HUES48 (cell line): ENCODE measurements at regions not wholly inside any gene's neighbourhood (a gene's known extent, or its start where the extent isn't known, plus 50 kb on each side); places are given as distances from the start of the nearest gene placed in this dataset.
"Not testable (repeated sequence)": the region's sequence is repeated elsewhere in the genome, so short reads cannot be mapped to it uniquely, and the experiment has no call there.

Source experiments
- H3K27ac ChIP-seq: one replicate; pipeline ENCODE4 v1.7.0; 2013; ENCODE audit warnings: low read depth, low read length, inconsistent platforms
- H3K27me3 ChIP-seq: 2 replicates; pipeline ENCODE4 v1.6.1; 2013; ENCODE audit warnings: mild to moderate bottlenecking, low read length; ENCODE audit not compliant: control insufficient read depth, insufficient read depth
- H3K36me3 ChIP-seq: 2 replicates; pipeline ENCODE4 v1.6.1; 2013; ENCODE audit warnings: low read length; ENCODE audit not compliant: control insufficient read depth, insufficient read depth
- H3K4me1 ChIP-seq: 2 replicates; pipeline ENCODE4 v1.6.1; 2013; ENCODE audit warnings: mild to moderate bottlenecking, low read length; ENCODE audit not compliant: control insufficient read depth, insufficient read depth
- H3K4me3 ChIP-seq: 2 replicates; pipeline ENCODE4 v1.5.1; 2013; ENCODE audit warnings: mild to moderate bottlenecking, low read depth, low read length
- H3K9ac ChIP-seq: 2 replicates; pipeline ENCODE4 v1.6.1; 2013; ENCODE audit warnings: mild to moderate bottlenecking, low read depth, low read length, moderate library complexity
- H3K9me3 ChIP-seq: 2 replicates; pipeline ENCODE4 v1.6.1; 2013; ENCODE audit warnings: low read length; ENCODE audit not compliant: control insufficient read depth, insufficient read depth

- H3K4me3 ChIP-seq = no peak overlapping the region
- H3K9ac ChIP-seq = no peak overlapping the region
- H3K4me1 ChIP-seq = no peaks in the 10 kb centered on the region
- H3K9me3 ChIP-seq = no peaks in the 10 kb centered on the region
- no peaks in the 10 kb centered on the region for H3K27me3 ChIP-seq
- no peaks in the 10 kb centered on the region for H3K36me3 ChIP-seq
- H3K27ac ChIP-seq = no peak overlapping the region
Measured at GRCh38 chr4:94011190-94011589, 182.6 kb downstream of the ATOH1 start.

DNA sequence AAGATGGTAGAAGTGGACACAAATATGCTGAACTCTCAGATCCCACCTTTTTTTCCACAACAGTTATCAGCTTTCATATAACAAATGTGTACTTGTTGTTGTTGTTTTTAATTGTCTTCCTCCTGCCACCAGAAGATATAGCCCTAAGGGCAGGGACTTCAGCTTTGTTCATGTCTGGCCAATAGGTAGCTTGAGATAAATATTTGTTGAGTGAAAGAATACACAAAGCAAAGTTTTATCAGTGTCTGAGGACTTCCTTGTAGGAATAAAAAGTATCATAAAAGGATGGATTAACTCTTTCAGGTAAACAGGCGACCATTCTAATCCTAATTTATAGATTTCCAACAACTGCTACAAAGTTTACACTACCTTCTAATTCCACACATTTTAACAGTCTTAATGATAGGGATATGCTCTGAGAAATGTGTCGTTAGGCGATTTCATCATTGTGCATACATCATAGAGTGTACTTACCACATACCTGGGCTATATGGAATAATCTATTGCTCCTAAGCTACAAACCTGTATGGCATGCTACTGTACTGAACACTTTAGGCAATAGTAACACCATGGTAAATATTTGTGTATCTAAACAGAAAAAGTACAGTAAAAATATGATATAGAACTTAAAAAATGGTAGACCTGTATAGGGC lies 186.1 kb downstream of the ATOH1 start:
- no peaks in the 10 kb centered on the region for H3K27me3 ChIP-seq
- H3K4me3 ChIP-seq = no peak overlapping the region
- no peaks in the 10 kb centered on the region for H3K36me3 ChIP-seq
- H3K9me3 ChIP-seq = no peaks in the 10 kb centered on the region
- H3K4me1 ChIP-seq = no peaks in the 10 kb centered on the region
- H3K9ac ChIP-seq = no peak overlapping the region
- H3K27ac ChIP-seq = no peak overlapping the region

DNA sequence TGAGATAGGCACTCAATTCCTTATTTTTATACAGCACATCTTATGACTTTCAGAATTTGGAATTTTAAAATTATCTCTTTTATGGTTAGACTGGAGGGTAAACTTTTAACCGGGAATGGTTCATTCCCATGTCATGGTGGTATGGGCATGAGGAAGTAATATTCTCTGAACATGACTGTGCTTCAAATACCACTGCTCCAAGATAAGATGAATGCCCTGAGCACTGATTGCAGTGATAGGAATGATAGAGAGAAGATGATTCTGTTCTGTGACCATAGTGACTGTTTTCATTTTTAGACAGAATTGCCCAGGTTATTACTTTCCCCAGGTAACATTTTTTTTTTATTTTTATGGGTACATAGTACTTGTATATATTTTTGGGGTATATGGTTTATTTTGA lies 187.4 kb downstream of the ATOH1 start:
- Histone ChIP-seq H3K9ac (no peak overlapping the region), H3K27ac (no peak overlapping the region), H3K27me3 (no peaks in the 10 kb centered on the region)

GRCh38 chr4:94032754-94033153 lies 174.9 kb upstream of the SMARCAD1 start:
- Histone ChIP-seq H3K9me3 (no peaks in the 10 kb centered on the region), H3K27ac (no peak overlapping the region), H3K9ac (no peak overlapping the region), H3K4me3 (no peak overlapping the region), H3K27me3 (no peaks in the 10 kb centered on the region), H3K36me3 (no peaks in the 10 kb centered on the region), H3K4me1 (no peaks in the 10 kb centered on the region)

More for the DNA sequence above, 187.4 kb downstream of the ATOH1 start:
- Histone ChIP-seq H3K36me3 (no peaks in the 10 kb centered on the region), H3K4me1 (no peaks in the 10 kb centered on the region), H3K9me3 (no peaks in the 10 kb centered on the region), H3K4me3 (no peak overlapping the region)

- Histone ChIP-seq H3K9ac (no peak overlapping the region), H3K4me3 (no peak overlapping the region), H3K27me3 (no peaks in the 10 kb centered on the region), H3K4me1 (no peaks in the 10 kb centered on the region), H3K27ac (no peak overlapping the region), H3K9me3 (no peaks in the 10 kb centered on the region), H3K36me3 (no peaks in the 10 kb centered on the region)
Measured at GRCh38 chr4:94036964-94037363, 170.7 kb upstream of the SMARCAD1 start.

DNA sequence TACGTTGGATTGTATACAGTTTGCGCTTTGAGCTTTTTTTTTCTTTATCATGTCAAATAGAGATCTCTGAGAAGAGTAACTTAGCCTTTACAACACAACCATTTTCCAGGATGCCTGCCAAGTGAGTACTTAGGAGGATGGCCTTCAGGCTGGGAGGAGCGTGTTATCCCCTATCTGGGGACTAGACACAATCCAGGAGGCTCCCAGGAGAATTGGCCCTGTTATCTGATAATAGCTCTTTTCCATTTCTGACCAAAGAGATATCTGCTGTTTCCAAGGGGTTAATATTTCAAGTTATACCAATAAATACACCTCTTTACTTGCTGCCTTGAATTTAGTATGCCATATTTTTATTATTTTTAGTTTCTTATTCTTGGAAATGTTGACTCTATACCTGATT lies 169.5 kb upstream of the SMARCAD1 start:
- Histone ChIP-seq H3K9me3 (no peaks in the 10 kb centered on the region), H3K36me3 (no peaks in the 10 kb centered on the region), H3K4me3 (no peak overlapping the region), H3K27ac (no peak overlapping the region), H3K27me3 (no peaks in the 10 kb centered on the region), H3K4me1 (no peaks in the 10 kb centered on the region), H3K9ac (no peak overlapping the region)

DNA sequence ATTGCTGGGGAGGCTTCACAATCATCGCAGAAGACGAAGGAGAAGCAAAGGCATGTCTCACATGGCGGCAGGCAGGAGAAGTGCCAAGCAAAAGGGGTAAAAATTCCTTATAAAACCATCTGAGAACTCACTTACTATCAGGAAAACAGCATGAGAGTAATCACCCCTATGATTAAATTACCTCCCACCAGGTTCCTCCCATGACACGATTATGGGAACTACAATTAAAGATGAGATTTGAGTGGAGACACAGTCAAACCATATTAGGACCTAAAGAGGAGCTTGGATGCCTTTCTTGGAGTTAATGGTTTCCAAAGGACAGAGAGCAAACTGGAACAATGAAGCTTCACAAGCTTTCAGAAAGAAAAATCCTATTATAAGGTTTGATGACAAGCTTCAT lies 168.4 kb upstream of the SMARCAD1 start:
- H3K9me3 ChIP-seq = 0 out of 2 replicates have a peak, but pooled peaks cover 2% of the 10 kb centered on the region
- no peaks in the 10 kb centered on the region for H3K4me1 ChIP-seq
- no peak overlapping the region for H3K27ac ChIP-seq
- no peaks in the 10 kb centered on the region for H3K36me3 ChIP-seq
- no peak overlapping the region for H3K4me3 ChIP-seq
- H3K9ac ChIP-seq = no peak overlapping the region
- no peaks in the 10 kb centered on the region for H3K27me3 ChIP-seq

DNA sequence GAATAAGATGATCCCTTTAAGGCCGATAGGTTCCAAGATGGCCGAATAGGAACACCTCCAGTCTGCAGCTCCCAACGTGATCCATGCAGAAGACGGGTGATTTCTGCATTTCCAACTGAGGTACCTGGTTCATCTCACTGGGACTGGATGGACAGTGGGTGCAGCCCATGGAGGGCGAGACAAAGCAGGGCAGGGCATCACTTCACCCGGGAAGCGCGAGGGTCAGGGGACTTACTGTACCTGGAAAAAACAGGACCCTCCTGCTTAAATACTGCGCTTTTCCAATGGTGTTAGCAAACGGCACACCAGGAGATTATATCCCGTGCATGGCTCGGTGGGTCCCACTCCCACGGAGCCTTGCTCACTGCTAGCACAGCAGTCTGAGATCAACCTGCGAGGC lies 163.2 kb upstream of the SMARCAD1 start:
- H3K27ac ChIP-seq, H3K27me3 ChIP-seq, H3K9ac ChIP-seq, H3K4me1 ChIP-seq, H3K36me3 ChIP-seq, H3K9me3 ChIP-seq, H3K4me3 ChIP-seq: not testable (repeated sequence)

DNA sequence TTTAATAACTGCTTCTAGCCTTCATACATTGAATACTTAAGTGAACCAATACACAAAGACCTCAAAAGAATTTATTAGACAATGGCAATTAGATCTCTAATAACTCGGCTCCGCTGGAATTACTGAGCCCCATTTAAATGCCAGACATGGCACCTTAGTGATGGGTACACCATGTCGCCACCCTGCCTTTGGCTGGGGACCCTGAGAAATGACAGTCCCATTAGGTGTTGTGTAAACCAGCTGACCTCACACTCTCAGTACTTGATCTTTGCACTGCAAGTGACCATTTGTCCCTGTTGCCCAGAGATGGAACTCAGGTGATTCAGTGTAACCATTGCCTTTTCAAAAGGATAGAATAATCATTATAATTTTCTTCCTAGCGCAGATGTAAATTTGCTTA lies 144.6 kb upstream of the SMARCAD1 start:
- H3K27me3 ChIP-seq = no peaks in the 10 kb centered on the region
- no peaks in the 10 kb centered on the region for H3K9me3 ChIP-seq
- H3K27ac ChIP-seq = no peak overlapping the region
- H3K9ac ChIP-seq = no peak overlapping the region
- H3K4me3 ChIP-seq = no peak overlapping the region
- H3K4me1 ChIP-seq = peaks cover 15% of the 10 kb centered on the region
- H3K36me3 ChIP-seq = no peaks in the 10 kb centered on the region

GRCh38 chr4:94068753-94069719 lies 138.6 kb upstream of the SMARCAD1 start:
- H3K9me3 ChIP-seq = no peaks in the 10 kb centered on the region
- H3K36me3 ChIP-seq = no peaks in the 10 kb centered on the region
- H3K4me1 ChIP-seq = peaks cover 17% of the 10 kb centered on the region
- peak overlapping the region; percentile 44 for H3K27ac ChIP-seq
- peak overlapping the region; percentile 18; the same call in 1 of the 2 replicates for H3K4me3 ChIP-seq
- no peaks in the 10 kb centered on the region for H3K27me3 ChIP-seq
- no peak overlapping the region for H3K9ac ChIP-seq

- Histone ChIP-seq H3K4me3 (no peak overlapping the region), H3K9ac (no peak overlapping the region), H3K9me3 (peaks cover 18% of the 10 kb centered on the region), H3K27me3 (no peaks in the 10 kb centered on the region), H3K27ac (no peak overlapping the region), H3K4me1 (no peaks in the 10 kb centered on the region), H3K36me3 (no peaks in the 10 kb centered on the region)
Measured at GRCh38 chr4:94076498-94076897, 131.2 kb upstream of the SMARCAD1 start.
